ENCODE measurements at regions not wholly inside any gene's neighbourhood (a gene's known extent, or its start where the extent isn't known, plus 50 kb on each side); places are given as distances from the start of the nearest gene placed in this dataset.
"Not testable (repeated sequence)": the region's sequence is repeated elsewhere in the genome, so short reads cannot be mapped to it uniquely, and the experiment has no call there.

DNA sequence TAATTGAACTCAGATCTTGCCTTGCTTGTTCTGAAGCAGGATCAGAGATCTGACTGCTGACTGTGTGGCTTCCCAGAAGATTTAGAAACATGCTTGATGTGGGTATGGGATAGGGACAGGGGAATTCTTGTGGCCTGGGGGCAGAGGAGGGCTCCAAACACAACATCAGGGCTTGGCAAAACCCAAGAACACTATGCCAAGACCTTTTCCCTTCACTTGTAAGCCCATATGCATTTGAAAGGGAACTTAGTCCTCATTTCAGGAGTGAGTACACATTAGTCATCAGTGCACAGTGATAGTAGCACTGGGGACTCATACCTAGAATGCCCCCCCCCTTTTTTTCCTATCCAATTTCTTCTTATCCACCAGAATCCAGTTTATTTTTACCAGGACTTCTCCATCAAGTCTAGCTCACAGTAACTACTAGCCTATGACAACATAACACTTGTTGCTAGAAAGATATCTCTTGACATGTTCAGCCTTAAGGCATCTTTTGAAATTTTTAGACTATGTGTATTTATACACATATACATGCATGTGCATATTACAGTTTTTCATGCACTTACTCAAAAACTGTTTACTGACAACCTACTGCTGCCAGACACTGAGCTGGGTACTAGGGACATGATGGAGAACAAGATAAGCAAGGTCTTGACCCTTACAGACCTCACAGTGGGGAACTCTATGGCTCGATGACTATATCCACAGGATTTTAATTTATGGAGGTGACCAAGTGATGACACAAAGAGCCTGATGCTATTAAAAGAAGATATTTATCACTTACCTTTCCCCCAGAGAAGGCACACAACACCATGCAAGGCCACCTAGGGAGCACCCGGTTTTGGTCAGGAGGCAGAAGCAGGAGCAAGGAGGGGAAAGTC, 158.3 kb upstream of the MAP3K1 start:
- no peak for DNase-seq

DNA sequence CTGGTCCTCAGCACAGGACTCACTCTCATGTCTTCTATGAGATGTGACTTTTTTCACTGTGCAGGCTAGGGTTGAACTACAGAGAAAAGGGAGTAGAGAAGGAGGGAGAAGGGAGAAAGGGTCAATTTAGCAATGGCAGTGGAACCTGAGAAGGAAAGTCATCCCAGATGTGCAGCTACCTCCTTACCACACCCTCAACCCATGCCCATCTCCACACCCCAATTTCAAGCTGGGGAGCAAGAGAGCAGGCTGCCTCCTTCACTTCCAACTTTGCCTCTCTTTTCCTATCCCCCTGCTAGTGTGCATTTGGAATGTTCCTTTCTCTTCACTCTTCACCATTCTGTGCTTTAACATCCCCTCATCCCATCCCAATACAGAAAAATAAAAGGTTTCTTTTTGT, 163.5 kb upstream of the MAP3K1 start:
- no peak for DNase-seq

DNA sequence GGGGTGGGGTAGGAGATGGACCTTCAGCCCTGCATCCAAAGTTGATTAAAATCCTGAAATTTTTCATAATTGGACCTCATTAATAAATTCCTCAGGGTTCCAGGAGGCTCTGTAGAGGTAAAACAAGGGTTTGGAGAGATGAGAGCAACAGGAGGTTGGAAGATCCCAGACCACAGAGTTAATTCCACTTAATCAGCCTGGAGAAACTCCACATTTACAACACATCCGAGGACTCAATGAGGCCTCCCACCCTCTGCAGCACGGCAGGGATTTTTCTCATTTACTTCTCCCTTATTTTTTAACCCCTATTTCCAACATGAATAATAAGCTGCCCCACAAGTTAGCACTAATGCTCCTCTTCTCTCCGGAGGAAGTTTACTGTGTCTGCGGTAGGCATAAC, 165.0 kb upstream of the MAP3K1 start:
- DNase-seq, result no peak

DNA sequence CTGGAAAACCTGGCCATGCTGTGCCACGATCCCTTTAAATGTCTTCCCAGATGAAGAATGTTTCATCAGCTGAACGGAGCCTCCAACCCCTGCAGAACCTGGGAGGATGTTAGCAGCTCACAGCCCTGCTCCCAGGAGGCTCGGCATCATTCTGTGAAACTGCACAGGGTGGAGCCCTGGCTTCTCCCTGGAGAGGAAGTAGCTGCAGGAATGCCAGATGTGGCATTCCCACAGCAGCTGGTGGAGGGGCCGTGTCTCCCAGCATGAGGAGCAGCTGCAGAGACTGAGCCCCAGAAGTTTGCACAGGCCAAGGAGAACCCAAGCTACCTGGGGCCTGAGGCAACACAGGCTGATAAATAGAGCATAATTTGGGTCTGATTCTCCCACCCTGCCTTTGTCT, 165.8 kb upstream of the MAP3K1 start:
- DNase-seq, result no peak

DNA sequence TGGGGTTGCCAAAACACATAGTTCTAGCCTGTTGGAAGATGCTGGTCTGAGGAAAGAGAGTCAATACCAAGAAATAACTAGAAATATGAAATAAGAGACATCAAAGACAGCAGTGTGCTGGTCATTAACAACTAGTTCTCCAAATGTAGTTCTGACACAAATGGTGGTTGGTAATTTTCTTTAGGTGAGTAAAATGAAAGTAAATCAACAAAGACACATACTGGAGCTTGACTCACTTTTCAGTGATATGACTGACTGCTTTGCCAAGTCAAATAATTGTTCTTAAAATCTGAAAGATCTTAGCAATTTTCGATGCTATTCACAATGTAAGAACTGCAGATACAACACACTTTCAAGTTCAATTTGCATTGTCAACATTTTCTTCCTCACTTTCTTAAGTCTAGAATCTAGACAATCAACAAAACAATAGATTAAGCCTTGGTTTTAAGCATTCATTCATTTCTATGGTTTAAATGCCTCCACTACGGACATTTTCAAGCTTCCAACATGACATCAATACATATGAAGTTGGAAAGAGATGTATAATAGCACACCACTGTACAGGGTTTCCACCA, 166.8 kb upstream of the MAP3K1 start:
- DNase-seq, result no peak

DNA sequence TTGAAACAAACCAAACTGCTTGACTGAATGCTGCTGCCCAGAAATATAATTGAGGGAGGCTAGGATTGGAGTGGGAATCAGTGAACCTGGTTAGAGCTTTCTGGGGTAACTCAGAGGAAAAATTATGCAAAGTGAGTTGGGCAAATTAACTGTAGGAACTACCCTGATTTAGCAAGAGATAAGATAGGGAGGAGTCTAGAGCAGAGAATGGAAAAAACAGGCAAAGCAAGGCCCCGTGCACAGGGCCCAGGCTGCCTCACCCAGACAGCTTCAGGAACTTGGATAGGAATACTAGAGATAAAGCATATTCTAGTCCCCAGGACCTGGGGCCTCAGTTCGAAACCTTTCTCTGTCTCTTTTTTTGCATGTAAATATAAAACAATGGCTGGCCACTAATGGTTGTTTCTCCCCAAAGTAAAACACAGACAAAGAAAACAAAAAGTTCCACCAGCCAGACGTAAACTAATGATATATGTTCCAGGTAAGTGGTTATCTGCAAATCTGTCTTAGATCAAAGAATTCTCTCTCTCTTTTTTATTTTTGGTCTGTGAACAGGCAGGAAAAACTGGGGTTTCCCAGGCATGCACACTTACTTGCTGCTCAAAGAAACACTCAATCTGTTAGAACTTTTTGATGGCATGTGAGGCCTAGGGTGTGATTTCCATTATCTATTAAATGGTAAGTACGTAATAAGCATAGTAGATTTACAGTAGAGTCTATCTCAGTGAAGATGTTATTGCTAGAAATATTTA, 168.1 kb upstream of the MAP3K1 start:
- DNase-seq, result peak; percentile 12

DNA sequence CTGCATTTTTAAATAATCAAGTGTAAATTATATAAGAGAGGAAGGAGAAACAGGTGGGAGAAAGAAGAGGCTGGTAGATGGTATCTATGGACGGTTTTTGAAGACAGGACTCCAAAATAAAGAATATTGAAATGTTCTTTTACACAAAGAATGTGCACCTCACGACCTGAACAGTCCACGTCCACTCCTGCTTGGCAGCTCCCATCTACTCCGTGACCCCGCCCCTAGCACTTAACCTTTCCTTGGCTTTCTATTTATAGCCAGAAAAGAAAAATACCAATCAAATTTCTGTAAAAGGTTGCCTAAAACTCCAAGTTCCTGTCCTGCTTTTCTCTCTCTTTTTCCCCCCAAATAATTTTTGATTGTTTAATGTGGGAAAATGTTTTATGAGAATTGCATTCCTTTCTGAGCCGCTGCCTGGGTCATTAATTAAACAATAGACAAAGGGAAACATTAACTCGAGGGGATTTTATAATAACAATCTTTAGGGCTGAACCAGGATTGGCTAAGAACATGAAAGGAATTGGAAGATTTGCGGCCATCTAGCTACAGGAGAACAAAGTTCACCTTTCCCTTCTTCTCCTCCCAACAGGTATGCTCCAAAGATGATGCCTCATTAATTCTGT, 173.6 kb upstream of the MAP3K1 start:
- no peak for DNase-seq

DNA sequence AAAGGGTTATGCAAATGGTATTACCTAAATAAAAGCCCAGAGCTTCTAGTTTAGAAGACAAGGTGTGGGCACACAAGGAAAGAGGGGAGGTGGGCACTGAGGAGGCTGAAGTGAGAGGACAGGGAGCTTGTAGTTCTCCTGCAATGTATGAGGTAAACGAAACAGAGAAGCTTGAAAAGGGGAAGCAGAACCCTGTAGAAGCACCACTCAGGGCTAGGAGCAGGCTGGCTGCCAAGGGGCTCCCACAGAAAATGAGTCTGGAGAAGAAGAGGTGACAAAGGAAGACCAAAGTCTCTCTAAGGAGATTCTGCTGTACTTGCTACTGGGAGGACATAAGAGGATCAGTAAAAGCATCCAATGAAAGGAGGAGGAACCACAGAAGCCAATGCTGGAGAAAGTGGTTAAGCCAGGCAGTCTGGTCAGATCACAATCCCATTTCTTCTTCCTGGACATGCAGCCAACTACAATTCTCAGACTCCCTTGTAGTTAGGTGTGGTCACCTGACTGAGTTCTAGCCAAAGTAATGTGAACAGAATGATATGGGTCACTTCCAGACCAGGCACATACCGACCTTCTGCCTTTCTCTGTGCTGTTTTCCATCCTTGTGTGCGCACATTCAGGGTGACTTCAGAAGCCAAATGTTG, 174.5 kb upstream of the MAP3K1 start:
- no peak for DNase-seq

DNA sequence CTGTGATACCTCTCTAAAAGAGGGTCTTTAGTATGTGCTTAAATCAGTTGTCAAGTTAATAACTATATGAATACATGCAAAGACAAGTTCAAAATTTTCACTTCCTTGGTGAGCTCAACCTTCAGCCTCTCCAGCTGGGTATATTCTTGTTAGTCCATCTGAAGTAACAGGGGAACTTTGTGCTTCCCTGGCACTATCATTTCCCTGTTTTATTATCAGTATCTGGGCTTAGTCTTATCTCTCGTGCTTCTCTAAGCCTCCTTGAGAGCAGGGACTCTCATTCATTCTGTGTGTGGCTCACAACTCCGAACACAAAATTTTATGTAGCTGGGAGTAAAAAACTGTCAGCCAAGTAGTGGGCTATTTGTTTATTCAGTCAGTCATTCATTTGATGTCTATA, 175.9 kb upstream of the MAP3K1 start:
- no peak for DNase-seq

DNA sequence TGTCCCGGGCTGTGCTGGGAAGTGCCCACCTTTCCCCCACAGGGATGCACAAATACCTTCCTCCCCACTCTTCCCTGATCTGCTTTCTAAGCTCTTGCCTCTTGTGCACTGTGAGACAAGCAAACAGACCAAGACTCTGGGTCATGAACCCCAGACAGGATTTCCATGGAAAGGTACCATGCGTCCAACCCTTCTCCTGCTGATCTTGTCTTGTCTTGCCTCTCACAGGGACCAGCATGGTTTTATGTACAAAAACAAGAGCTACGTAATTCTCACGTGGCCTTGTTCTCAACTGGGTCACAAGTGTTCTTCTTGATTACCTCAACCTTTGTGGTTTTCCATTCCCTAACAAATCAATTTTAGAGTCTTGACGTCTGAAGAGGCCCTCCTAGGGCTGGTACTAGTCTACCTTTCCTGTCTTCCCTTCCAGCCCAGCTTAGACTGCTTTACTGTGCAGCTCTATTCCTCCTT, 176.5 kb upstream of the MAP3K1 start:
- peak; percentile 46 for DNase-seq

DNA sequence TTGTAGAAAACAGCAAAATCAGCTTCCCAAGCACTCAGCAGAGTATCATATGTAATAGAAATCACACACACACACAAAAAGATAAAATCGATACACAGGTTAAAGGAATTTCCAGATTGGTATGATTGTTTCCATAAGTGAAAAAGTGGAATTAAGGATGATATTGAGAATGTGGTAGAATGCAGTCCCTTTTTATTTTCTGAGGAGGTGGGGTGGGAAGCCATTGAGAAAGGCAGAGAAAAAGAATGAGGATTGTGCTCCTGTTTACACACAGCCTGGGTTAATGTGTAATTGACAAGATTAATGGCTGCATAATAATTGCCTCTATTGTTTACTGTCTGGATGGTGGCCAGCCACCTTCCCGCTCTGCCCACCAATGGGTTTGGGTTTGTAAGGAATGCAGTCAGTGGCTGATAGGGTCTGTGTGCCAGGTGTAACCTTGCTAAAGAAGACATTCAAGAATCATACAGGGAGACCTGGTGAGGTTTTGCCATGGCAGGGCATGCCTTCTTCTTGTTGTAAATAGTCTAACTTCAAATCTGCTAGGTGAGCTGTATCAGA, 177.2 kb upstream of the MAP3K1 start:
- DNase-seq, result no peak

DNA sequence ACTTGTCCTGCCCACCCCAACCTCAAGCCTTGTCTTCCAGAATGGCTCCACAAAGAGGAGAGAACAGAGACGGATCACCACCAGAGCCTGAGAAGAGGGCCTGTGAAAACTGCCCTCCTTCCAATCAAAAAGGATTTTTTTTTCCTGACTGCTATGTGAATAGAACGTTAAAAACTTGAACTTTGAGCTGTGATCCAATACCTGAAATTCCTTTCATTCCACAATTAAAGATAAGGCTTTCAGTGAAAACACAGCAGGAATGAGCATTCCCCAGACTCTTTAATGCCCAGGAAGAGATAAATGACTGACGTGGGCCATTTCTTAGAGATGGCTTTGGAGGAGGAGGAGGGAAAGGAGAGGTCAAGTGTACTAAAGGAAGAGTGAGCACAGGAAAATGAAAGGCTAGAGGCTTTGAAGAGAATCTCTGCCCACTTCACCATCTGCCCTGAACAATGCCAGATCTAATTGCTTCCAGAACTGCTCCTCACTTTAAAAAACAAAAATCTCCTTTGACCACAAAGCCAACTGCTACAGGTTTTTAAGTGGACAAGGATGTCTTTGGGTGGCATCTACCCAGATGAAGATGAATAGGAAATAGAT, 177.9 kb upstream of the MAP3K1 start:
- no peak for DNase-seq

DNA sequence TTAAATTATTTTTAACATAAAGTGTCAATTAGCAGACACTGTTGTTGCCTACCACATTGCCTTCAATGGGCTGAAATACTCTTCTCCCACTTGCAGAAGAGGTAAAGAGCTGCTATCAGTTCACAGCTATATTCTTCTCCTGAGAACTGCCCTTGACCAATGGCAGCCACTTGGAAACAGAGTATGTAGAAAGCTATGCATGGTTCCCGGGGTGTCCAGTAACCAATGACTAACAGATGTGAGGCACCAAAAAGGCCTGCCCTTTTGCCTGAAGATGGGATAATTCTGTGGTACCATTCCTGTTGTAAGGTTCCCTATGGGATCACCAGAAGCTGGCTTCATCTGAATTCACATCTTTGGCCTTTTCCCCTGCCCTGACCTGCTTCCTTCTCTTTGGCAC, 181.4 kb upstream of the MAP3K1 start:
- DNase-seq, result no peak

DNA sequence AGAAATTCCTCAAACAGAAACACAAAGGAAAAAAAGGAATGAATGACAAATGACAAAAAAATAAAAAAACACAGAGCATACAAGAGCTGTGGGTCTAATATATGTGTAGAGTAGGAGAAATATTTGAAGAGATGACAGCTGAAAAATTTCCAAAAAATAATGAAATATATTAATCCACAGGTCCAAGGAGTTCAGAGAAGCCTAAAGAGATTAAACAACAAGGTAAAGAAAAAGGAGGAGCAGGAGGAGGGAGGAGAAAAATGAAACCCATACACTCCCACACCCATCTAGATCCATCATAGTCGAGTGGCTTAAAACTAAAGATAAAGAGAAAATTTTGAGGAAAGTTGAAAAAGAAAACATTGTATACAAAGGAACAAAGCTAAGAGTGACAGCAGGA, 182.4 kb upstream of the MAP3K1 start:
- DNase-seq, result no peak

DNA sequence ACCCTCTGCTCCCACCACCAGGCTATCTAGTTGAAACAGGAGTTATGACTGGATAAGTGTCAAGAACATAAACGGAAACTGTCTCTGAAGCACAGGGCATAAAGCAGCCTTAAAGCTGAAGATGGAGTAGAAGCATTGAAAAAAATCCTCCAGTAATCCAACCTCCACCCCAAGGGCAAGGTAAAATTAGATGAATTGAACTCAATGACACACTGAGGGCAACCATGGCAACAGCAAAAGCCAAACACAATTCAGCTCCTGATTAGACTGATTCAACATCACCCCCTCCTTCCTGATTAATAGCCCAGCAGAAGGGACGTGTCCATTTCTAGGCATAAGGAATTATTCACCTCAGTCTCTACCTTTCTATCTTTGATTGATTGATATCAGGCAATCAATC, 183.2 kb upstream of the MAP3K1 start:
- DNase-seq, result no peak

DNA sequence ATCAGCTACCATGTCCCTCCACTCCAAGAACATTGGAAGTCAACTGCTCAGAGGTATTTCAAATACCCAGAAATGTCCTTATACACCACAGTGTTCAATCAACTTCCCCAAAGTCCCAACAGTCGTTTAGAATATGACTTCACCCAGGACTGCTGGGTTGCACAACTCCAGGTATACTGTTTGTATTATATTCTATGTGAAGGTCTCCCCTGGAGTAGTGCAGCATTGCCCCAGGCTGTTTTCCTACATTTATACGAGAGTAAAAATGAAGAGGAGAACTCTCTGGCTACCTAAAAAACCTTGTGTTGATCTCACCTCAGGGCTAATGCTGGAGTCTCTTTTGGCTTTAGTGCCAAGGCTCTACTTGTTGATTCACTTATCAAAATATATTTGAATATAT, 183.6 kb upstream of the MAP3K1 start:
- no peak for DNase-seq

DNA sequence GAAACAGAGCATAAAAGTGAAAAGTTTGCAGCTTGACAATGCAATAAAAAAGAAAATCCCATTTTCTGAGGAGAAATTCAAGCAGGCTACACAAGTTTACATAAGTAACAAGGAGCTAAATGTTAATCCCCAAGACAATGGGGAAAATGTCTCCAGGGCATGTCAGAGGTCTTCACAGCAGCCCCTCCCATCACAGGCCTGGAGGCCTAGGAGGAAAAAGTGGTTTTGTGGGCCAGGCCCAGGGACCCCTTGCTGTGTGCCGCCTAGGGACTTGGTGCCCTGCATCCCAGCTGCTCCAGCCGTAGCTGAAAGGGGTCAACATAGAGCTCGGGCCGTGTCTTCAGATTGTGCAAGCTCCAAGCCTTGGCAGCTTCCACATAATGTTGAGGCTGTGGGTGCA, 186.7 kb upstream of the MAP3K1 start:
- DNase-seq, result not testable (repeated sequence)

DNA sequence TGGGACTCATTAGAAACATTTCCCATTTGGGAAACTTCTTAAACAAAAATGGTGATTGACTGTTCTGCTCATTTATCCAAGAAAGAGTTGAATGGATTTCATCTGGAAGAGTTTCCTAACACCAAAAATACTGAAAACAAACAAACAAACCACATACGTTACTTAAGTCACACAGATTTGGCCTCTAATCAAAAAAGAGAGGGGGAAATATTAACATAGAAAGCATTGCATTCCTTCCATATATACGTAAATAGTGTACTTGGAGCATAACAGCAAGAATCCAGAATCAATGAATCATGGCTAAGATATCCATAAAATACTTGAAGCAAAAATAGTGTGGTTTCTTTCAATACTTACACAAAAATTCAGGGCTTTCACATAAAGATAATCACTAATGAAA, 189.8 kb upstream of the MAP3K1 start:
- no peak for DNase-seq

DNA sequence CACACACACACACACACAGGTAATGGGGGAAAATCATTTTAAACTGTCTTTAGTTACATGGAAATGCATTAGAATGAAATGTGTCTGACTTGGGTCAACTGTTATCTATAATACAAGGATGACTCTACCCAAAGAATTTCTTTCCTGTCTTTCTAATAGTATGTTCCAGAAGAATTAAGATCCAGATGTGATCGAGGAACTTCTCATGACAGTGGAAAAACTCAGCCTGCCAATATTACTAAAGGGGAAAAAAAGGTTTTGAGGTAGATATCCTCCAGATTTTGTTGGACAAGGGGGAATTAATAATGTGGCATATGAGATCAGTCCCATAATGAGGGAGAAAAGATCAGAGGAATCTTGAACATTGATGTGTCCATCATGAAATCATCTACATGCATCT, 190.6 kb upstream of the MAP3K1 start:
- DNase-seq, result no peak

DNA sequence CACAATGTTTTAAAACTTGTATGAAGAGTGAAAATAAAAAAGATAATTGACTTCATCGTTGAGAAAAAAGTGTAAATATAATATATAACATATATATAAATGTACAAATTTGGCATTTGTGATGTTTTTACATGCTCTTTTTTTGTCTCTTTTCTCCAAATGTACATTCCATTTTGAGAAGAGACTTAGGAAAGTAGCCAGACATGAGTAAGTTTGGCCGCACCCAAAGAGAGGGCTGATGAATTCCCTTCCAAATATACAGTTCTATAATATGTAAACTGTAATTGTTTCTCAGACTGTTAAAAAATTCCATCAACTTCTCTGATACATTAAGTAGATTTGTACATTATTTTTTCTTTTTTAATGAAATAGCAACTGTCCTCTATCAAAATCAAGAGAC, 193.2 kb upstream of the MAP3K1 start:
- DNase-seq, result no peak

DNA sequence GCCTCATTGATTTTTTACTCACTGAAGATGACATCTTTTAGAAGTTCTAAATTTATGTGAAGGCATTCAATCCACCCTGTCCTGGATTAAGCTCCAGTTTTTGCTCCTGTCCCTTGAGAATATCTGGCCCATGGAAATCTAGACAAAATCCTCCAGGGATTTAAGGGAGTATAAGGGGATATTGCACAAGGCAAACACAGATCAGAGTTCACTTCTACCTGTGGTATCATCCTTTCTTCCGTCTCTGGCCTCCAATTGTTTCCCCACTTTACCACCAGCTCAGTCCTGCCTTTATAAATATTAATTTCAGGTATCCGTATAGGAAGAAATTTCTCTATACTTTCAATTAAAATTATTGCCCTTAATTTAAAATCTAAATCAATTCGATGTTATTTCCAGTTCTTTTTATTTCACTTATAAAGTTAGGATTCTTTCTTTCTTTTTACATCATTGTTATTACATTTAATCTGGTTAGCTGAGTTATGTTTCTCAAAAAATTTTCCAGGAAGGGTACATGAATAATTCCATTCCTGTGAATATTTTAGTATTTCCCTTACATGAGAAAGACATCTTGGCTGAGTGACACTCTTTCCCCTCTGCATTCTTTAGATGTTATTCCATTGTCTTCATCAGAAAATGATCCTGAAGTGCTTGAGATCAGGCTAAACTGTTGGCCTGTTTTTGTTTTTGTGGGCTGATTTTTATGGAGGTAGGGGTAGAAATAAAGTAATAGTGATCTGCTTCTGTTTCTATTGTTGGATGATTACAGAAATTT, 194.3 kb upstream of the MAP3K1 start:
- DNase-seq, result no peak

Measured in central memory CD4-positive, alpha-beta T cell (primary cell).